Subcutaneous abdominal adipose tissue (tissue), 5 donors: ENCODE measurements at regions not wholly inside any gene's neighbourhood (a gene's known extent, or its start where the extent isn't known, plus 50 kb on each side); places are given as distances from the start of the nearest gene placed in this dataset.
"Not testable (repeated sequence)": the region's sequence is repeated elsewhere in the genome, so short reads cannot be mapped to it uniquely, and the experiment has no call there.

Experiments used
- H3K27ac ChIP-seq: one replicate; pipeline ENCODE4 v1.7.0; 2013; ENCODE audit warnings: low read depth, mild to moderate bottlenecking, inconsistent platforms, low read length, moderate library complexity
- H3K27me3 ChIP-seq, 5 donors: one replicate each; pipeline ENCODE4 v1.7.0; 2013; ENCODE audit warnings: low read length in 5 of 5, inconsistent platforms in 1 of 5; ENCODE audit not compliant: control insufficient read depth in 5 of 5, insufficient read depth in 4 of 5
- H3K36me3 ChIP-seq, 5 donors: one replicate each; pipeline ENCODE4 v1.7.0; 2013; ENCODE audit warnings: low read length in 5 of 5; ENCODE audit not compliant: control insufficient read depth in 5 of 5, insufficient read depth in 5 of 5
- H3K4me1 ChIP-seq, 5 donors: one replicate each; pipeline ENCODE4 v1.7.0; 2013; ENCODE audit warnings: low read length in 5 of 5, mild to moderate bottlenecking in 3 of 5, moderate library complexity in 1 of 5; ENCODE audit not compliant: control insufficient read depth in 5 of 5, insufficient read depth in 5 of 5
- H3K4me3 ChIP-seq, 5 donors: one replicate each; pipeline ENCODE4 v1.7.0; 2013; ENCODE audit warnings: low read length in 5 of 5, low read depth in 1 of 5
- H3K9ac ChIP-seq, 5 donors: one replicate each; pipeline ENCODE4 v1.7.0; 2013; ENCODE audit warnings: low read length in 5 of 5, mild to moderate bottlenecking in 4 of 5, moderate library complexity in 3 of 5
- H3K9me3 ChIP-seq, 5 donors: one replicate each; pipeline ENCODE4 v1.7.0; 2013; ENCODE audit warnings: low read length in 5 of 5; ENCODE audit not compliant: control insufficient read depth in 5 of 5
- donor health status: healthy.
- donor health status: healthy.
- donor health status: healthy.
- donor health status: healthy.
- donor health status: healthy.

DNA sequence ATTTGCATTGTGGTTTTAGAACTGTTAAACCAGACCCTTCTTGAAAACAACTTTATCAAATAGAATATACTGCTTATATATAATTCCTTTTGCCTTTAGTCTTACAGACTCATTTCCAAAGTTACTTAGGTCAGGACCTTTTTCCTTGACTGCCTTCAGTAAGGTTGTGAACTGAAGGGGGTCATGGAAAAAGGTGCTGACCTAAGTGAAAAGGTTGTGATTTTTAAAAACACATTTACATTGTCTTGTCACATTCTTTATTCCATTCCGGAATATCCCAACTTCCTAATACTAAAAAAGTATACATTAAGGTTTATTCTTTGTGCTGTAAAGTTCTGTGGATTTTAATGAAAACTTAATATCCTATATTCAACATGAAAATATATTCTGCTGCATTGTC is 581.4 kb downstream of the SOCS6 start:
- H3K27me3 ChIP-seq: no peaks in the 10 kb centered on the region
- no peak overlapping the region for H3K9ac ChIP-seq
- no peaks in the 10 kb centered on the region for H3K36me3 ChIP-seq
- no peak overlapping the region for H3K4me3 ChIP-seq
- H3K9me3 ChIP-seq: peaks cover 0 to 5% (median 0%) of the 10 kb centered on the region in 5 donors
- no peak overlapping the region for H3K27ac ChIP-seq
- no peaks in the 10 kb centered on the region for H3K4me1 ChIP-seq

DNA sequence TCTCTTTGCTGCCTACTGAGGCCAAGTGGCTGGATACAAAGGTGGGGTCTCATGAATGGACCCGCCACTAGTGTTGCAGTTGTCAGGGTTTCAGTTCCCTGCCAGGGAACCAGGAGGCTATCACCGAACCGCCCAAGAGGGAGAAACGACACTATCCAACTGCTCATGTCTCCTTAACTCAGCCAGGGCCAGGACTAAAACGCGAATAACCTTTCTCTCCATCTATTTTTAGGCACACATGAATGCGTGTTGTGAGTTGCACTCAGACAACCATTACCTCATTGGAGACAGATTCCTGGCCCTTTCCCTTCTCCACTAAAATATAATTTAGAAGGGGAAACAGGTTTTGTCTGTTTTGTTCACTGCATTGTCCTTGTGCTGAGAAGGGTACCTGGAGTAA is 559.5 kb downstream of the SOCS6 start:
- Histone ChIP-seq H3K36me3 (no peaks in the 10 kb centered on the region), H3K27me3 (no peaks in the 10 kb centered on the region), H3K9ac (no peak overlapping the region), H3K4me3 (no peak overlapping the region), H3K27ac (no peak overlapping the region), H3K4me1 (no peaks in the 10 kb centered on the region), H3K9me3 (no peaks in the 10 kb centered on the region)

DNA sequence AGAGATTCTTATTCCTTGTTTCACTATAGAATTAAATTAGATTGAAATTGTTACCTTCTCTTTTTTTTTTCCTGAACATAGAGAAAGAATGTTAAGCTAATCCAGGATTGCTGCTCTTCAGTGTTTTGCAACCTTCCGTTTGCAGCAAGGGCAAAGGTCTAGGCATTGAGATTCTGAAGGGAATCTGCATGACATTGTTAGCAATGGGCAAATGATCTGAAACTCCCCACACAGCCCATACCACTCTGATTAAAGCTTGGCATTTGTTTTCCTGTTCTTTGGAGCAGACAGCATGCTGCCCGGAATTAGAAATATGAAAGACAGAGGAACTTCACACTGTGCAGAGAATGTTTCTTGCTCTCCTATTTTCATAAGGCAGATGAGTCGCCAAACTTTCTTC is 551.8 kb downstream of the SOCS6 start:
- no peaks in the 10 kb centered on the region for H3K9me3 ChIP-seq
- no peaks in the 10 kb centered on the region for H3K36me3 ChIP-seq
- H3K27me3 ChIP-seq: no peaks in the 10 kb centered on the region
- no peak overlapping the region for H3K4me3 ChIP-seq
- no peak overlapping the region for H3K27ac ChIP-seq
- H3K4me1 ChIP-seq: peaks cover 0 to 4% (median 0%) of the 10 kb centered on the region in 5 donors
- no peak overlapping the region for H3K9ac ChIP-seq

DNA sequence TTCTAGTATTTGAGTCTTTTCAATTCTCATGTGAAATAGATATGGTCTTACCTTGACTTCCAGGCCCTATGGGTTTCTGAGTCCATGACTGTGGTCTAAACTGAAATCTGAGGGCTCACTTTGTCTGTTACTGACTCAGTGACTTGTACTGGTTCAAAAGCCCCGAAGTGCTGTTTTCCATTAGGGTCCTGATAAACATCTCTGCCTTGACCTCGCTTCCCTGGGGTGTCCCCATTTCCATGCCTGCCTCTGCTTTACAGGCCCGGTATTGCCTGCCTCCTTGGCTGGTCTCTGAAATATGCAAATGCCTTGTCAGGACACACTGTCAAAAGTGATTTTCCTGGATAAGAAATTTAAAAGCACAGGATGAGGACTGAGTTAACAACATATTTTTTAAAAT is 538.8 kb downstream of the SOCS6 start:
- Histone ChIP-seq H3K27ac (no peak overlapping the region), H3K36me3 (no peaks in the 10 kb centered on the region), H3K27me3 (no peaks in the 10 kb centered on the region), H3K4me1 (no peaks in the 10 kb centered on the region), H3K9ac (no peak overlapping the region), H3K9me3 (no peaks in the 10 kb centered on the region), H3K4me3 (no peak overlapping the region)

DNA sequence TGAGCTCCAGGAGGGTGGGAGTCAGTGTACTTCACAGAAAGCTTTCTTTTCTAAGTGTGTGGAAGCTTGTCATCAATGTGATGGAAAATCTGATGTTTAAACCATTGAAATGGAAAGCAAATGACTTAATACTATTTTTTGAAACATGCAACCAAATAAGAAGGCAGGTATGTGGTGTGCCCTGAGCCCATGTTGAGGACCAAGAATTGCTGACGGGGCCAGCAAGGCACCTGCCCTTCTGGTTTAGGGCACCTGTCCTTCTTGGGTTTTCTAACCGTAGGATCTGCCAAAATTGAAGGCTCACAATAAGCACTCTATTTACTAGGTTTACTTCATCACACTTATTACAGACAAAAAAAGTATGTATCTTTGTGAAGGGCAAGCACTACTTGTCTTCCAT is 537.7 kb downstream of the SOCS6 start:
- H3K27me3 ChIP-seq: no peaks in the 10 kb centered on the region
- H3K4me3 ChIP-seq: no peak overlapping the region
- H3K36me3 ChIP-seq: no peaks in the 10 kb centered on the region
- H3K9me3 ChIP-seq: no peaks in the 10 kb centered on the region
- no peaks in the 10 kb centered on the region for H3K4me1 ChIP-seq
- H3K27ac ChIP-seq: no peak overlapping the region
- H3K9ac ChIP-seq: no peak overlapping the region

DNA sequence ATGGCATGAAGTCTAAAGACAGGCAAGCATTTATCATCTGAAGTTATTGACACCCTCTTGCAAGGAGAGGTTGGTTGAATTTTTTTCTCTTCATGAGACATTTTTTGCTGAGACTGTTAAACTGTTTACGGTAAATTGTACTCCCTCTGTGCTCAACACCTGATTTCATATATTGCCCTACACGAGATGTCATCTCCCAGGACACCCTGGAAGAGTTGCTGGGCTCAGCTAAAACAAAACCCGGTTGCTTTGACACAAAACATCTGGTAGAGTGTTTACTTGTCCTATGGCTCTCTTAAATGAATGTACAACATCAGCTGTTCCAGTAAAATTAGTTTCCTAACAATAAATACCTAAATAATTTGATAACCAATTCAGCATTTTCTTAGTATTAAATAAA is 533.8 kb downstream of the SOCS6 start:
- H3K27me3 ChIP-seq: no peaks in the 10 kb centered on the region
- no peak overlapping the region for H3K27ac ChIP-seq
- H3K9me3 ChIP-seq: no peaks in the 10 kb centered on the region
- no peaks in the 10 kb centered on the region for H3K36me3 ChIP-seq
- no peak overlapping the region for H3K9ac ChIP-seq
- H3K4me3 ChIP-seq: no peak overlapping the region
- no peaks in the 10 kb centered on the region for H3K4me1 ChIP-seq

DNA sequence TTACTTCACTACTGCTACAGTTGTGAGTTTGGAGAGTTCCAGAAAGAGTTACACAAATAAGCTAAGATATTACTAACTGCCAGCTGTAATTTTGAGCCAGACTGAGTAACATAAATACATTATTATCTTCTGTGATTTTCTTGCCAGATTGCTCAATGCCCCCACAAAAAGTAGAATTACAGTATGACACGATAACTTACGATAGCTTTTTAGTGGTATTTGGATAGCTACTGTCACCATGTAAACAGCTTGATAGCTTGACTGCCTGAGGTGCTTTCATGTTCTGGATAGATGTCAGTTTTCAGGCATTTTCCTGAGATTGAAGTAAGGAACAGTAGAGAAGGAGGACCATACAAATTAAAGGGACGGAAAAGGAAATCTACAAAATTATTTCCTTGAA is 533.3 kb downstream of the SOCS6 start:
- H3K27me3 ChIP-seq: no peaks in the 10 kb centered on the region
- H3K9ac ChIP-seq: no peak overlapping the region
- H3K27ac ChIP-seq: no peak overlapping the region
- peaks cover 0 to 3% (median 0%) of the 10 kb centered on the region in 5 donors for H3K9me3 ChIP-seq
- no peaks in the 10 kb centered on the region for H3K4me1 ChIP-seq
- no peak overlapping the region for H3K4me3 ChIP-seq
- no peaks in the 10 kb centered on the region for H3K36me3 ChIP-seq

DNA sequence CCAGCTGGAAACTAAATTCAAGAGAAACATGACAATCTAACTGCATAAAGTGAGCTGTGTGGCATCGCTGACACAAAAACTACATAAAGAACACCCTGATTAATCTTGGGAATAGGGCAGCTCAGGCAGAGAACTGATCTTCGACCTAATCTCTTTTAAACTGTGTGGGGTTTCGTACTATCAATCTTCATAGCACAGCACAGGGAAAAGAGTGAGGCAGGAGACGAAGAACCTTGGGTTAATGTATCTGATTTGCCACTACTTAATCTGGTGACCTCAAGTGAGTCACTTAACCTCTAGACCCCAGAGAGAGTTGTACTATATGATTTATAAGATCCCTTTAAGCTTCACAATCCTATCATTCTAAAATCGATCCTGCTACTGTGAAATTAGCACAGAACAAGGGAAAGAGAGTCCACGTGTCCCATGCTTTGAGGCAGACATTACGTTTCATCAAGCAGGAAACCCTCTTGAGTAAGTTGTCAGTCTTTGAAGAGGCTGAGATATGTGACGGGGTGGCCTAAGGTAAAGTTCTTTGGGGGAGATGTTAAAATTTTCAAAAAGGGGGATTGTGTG is 519.7 kb downstream of the SOCS6 start:
- Histone ChIP-seq H3K27me3 (no peaks in the 10 kb centered on the region), H3K36me3 (no peaks in the 10 kb centered on the region), H3K4me3 (no peak overlapping the region), H3K9me3 (peaks cover 0 to 3% (median 0%) of the 10 kb centered on the region in 5 donors), H3K27ac (no peak overlapping the region), H3K9ac (no peak overlapping the region), H3K4me1 (no peaks in the 10 kb centered on the region)

DNA sequence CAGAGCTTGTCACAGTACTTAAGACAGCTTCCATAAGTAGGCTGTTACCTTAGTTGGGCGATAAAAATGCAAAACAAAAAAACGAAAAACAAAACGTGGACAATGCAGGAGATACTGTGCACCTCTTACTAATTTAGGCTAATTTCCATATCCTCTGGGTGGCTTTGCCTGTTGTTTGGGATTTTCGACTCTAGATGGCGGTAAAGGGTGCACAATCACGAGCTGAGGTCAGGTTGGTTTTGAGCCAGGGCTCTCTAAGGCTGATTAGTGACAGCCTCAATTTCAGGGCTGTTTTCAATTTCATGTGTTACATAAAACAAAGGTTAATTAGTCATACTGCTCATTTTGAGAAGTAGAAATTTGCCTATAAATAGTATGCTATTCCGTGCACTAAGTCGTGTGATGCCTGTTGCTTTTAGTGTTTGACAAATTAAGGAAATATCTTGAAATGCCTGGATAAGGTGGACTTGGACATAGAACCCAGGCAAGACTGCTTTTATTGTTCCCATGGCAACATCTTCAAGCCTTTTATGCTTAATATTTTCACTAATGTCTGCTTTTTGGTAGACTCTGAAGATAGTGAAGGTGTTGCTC is 493.1 kb downstream of the SOCS6 start:
- Histone ChIP-seq H3K9me3 (no peaks in the 10 kb centered on the region), H3K4me3 (no peak overlapping the region), H3K9ac (no peak overlapping the region), H3K4me1 (no peaks in the 10 kb centered on the region), H3K27me3 (peaks cover 0 to 7% (median 0%) of the 10 kb centered on the region in 5 donors), H3K27ac (no peak overlapping the region), H3K36me3 (no peaks in the 10 kb centered on the region)

DNA sequence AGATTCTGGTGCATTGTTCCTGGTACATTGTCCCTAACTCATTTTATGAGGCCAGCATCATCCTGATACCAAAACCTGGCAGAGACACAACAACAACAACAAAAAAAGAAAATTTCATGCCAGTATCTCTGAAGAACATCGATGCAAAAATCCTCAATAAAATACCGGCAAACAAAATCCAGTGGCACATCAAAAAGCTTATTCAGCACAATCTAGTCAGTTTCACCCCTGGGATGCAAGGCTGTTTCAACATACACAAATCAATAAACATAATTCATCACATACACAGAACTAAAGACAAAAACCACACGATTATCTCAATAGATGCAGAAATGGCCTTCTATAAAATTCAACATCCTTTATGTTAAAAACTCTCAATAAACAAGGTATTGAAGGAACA is 477.4 kb downstream of the SOCS6 start:
- not testable (repeated sequence) for H3K27me3 ChIP-seq, H3K4me1 ChIP-seq, H3K27ac ChIP-seq, H3K9ac ChIP-seq, H3K4me3 ChIP-seq, H3K36me3 ChIP-seq, H3K9me3 ChIP-seq
